ENCODE measurements at regions not wholly inside any gene's neighbourhood (a gene's known extent, or its start where the extent isn't known, plus 50 kb on each side); places are given as distances from the start of the nearest gene placed in this dataset.

- Histone ChIP-seq H3K4me2 (ENCODE audit: low read depth, low read length) (no peak overlapping the region), H3K4me1 (ENCODE audit: low read length) (no peaks in the 10 kb centered on the region), H3K79me2 (ENCODE audit: low read length) (no peaks in the 10 kb centered on the region), H3K9ac (ENCODE audit: low read length) (no peak overlapping the region), H3F3A (ENCODE audit: insufficient read depth, low read length) (no peaks in the 10 kb centered on the region), H3K9me3 (replicated peaks; ENCODE audit: insufficient read depth, low read length) (no peaks in the 10 kb centered on the region; the same call in 1 of the 2 replicates), H3K9me2 (replicated peaks; ENCODE audit: insufficient read depth, low read length) (no peaks in the 10 kb centered on the region), H3K27me3 (replicated peaks; ENCODE audit: insufficient read depth, low read length) (no peaks in the 10 kb centered on the region), H4K20me1 (ENCODE audit: insufficient read depth, low read length) (no peaks in the 10 kb centered on the region), H3K36me3 (replicated peaks; ENCODE audit: insufficient read depth, low read length) (no peaks in the 10 kb centered on the region), H3K4me3 (ENCODE audit: low read length) (no peak overlapping the region), H3K27ac (ENCODE audit: low read length) (no peak overlapping the region), H2AFZ (ENCODE audit: low read length) (no peak overlapping the region)
- TF ChIP-seq CTCF (IDR thresholded peaks at IDR 0.05; ENCODE audit: low read length) (no peak), EZH2phosphoT487 (IDR thresholded peaks at IDR 0.05; ENCODE audit: low read length) (no peak), EZH2 (optimal IDR thresholded peaks at IDR 0.05; ENCODE audit: low read depth, low read length) (no peak)
- no peak for DNase-seq
Measured at GRCh38 chr7:68821846-68822245, 776.4 kb upstream of the AUTS2 start.

GRCh38 chr7:68823996-68824780, 774.1 kb upstream of the AUTS2 start:
- Histone ChIP-seq H3K79me2 (ENCODE audit: low read length) (no peaks in the 10 kb centered on the region), H3K27ac (ENCODE audit: low read length) (no peak overlapping the region), H3K36me3 (replicated peaks; ENCODE audit: insufficient read depth, low read length) (no peaks in the 10 kb centered on the region), H2AFZ (ENCODE audit: low read length) (no peak overlapping the region), H3K4me2 (ENCODE audit: low read depth, low read length) (no peak overlapping the region), H3K9me2 (replicated peaks; ENCODE audit: insufficient read depth, low read length) (no peaks in the 10 kb centered on the region), H3K9me3 (replicated peaks; ENCODE audit: insufficient read depth, low read length) (no peaks in the 10 kb centered on the region; the same call in 1 of the 2 replicates), H3F3A (ENCODE audit: insufficient read depth, low read length) (no peaks in the 10 kb centered on the region), H3K4me3 (ENCODE audit: low read length) (no peak overlapping the region), H4K20me1 (ENCODE audit: insufficient read depth, low read length) (no peaks in the 10 kb centered on the region), H3K9ac (ENCODE audit: low read length) (no peak overlapping the region), H3K4me1 (ENCODE audit: low read length) (no peaks in the 10 kb centered on the region), H3K27me3 (replicated peaks; ENCODE audit: insufficient read depth, low read length) (no peaks in the 10 kb centered on the region)
- TF ChIP-seq CTCF (IDR thresholded peaks at IDR 0.05; ENCODE audit: low read length), result no peak
- no peak for TF ChIP-seq EZH2 (optimal IDR thresholded peaks at IDR 0.05; ENCODE audit: low read depth, low read length)
- TF ChIP-seq EZH2phosphoT487 (IDR thresholded peaks at IDR 0.05; ENCODE audit: low read length), result no peak
- DNase-seq, result no peak

GRCh38 chr7:68828575-68828974, 769.7 kb upstream of the AUTS2 start:
- H3K36me3 ChIP-seq (replicated peaks; ENCODE audit: insufficient read depth, low read length), result no peaks in the 10 kb centered on the region
- no peak for TF ChIP-seq CTCF (IDR thresholded peaks at IDR 0.05; ENCODE audit: low read length)
- TF ChIP-seq EZH2 (optimal IDR thresholded peaks at IDR 0.05; ENCODE audit: low read depth, low read length), result no peak
- TF ChIP-seq EZH2phosphoT487 (IDR thresholded peaks at IDR 0.05; ENCODE audit: low read length), result no peak
- no peak overlapping the region for H3K4me3 ChIP-seq (ENCODE audit: low read length)
- H3K79me2 ChIP-seq (ENCODE audit: low read length), result no peaks in the 10 kb centered on the region
- H3K4me2 ChIP-seq (ENCODE audit: low read depth, low read length), result no peak overlapping the region
- H3K9me2 ChIP-seq (replicated peaks; ENCODE audit: insufficient read depth, low read length), result no peaks in the 10 kb centered on the region
- no peaks in the 10 kb centered on the region for H3F3A ChIP-seq (ENCODE audit: insufficient read depth, low read length)
- DNase-seq, result no peak
- no peaks in the 10 kb centered on the region for H4K20me1 ChIP-seq (ENCODE audit: insufficient read depth, low read length)
- no peak overlapping the region for H2AFZ ChIP-seq (ENCODE audit: low read length)
- H3K9me3 ChIP-seq (replicated peaks; ENCODE audit: insufficient read depth, low read length), result no peaks in the 10 kb centered on the region; the same call in 1 of the 2 replicates
- H3K27ac ChIP-seq (ENCODE audit: low read length), result no peak overlapping the region
- H3K9ac ChIP-seq (ENCODE audit: low read length), result no peak overlapping the region
- no peaks in the 10 kb centered on the region for H3K27me3 ChIP-seq (replicated peaks; ENCODE audit: insufficient read depth, low read length)
- H3K4me1 ChIP-seq (ENCODE audit: low read length), result no peaks in the 10 kb centered on the region
